ENCODE measurements at regions not wholly inside any gene's neighbourhood (a gene's known extent, or its start where the extent isn't known, plus 50 kb on each side); places are given as distances from the start of the nearest gene placed in this dataset.

DNA sequence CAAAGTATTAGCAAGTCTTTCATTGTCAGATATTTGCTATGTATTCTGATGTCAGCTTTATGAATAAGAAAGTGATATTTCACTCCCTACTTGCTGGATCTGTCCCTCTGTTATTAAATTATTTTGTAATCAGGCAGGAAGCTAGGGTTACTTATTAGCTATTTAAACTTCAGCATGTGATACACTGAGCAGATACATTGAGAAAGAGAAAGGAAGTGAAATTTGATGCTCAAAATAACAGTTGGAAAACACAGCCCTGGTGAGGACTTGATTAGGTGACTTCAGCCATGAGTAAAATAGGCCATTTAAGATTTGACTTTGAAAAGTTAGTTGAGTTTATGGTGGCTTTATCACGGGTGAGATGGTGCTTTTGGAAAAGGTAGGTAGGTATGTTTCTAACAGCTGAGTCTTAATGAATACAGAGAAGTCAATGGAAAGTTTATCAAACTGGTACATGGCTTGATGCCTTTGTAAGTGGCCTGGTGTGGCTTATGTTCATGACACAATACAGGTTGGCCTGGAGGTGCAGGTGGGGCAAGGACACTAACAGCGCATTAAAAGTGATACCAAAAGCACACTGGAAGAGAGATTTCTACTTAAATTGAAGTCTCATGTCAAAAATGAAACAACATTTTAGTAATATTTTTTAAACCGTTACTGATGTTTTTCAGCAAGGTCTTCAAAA is 321.2 kb upstream of the SPOCK3 start:
- H3K4me1 Mint-ChIP-seq (ENCODE audit: low read depth): no peaks in the 10 kb centered on the region
- ChIA-PET CTCF (no interaction called here), POLR2A (no interaction called here)
- H3K9me3 Mint-ChIP-seq: peaks cover 13% of the 10 kb centered on the region
- TF ChIP-seq, protein P1, sequence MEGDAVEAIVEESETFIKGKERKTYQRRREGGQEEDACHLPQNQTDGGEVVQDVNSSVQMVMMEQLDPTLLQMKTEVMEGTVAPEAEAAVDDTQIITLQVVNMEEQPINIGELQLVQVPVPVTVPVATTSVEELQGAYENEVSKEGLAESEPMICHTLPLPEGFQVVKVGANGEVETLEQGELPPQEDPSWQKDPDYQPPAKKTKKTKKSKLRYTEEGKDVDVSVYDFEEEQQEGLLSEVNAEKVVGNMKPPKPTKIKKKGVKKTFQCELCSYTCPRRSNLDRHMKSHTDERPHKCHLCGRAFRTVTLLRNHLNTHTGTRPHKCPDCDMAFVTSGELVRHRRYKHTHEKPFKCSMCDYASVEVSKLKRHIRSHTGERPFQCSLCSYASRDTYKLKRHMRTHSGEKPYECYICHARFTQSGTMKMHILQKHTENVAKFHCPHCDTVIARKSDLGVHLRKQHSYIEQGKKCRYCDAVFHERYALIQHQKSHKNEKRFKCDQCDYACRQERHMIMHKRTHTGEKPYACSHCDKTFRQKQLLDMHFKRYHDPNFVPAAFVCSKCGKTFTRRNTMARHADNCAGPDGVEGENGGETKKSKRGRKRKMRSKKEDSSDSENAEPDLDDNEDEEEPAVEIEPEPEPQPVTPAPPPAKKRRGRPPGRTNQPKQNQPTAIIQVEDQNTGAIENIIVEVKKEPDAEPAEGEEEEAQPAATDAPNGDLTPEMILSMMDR (IDR thresholded peaks at IDR 0.05): no peak
- no peak overlapping the region for H3K4me3 Mint-ChIP-seq
- H3K27me3 Mint-ChIP-seq: no peaks in the 10 kb centered on the region
- no peaks in the 10 kb centered on the region for H3K36me3 Mint-ChIP-seq (ENCODE audit: low read depth)
- no peak for ATAC-seq
- DNase-seq: no peak
- no peak overlapping the region for H3K27ac Mint-ChIP-seq
- intact Hi-C loops (cut with micrococcal nuclease): no loop called here

DNA sequence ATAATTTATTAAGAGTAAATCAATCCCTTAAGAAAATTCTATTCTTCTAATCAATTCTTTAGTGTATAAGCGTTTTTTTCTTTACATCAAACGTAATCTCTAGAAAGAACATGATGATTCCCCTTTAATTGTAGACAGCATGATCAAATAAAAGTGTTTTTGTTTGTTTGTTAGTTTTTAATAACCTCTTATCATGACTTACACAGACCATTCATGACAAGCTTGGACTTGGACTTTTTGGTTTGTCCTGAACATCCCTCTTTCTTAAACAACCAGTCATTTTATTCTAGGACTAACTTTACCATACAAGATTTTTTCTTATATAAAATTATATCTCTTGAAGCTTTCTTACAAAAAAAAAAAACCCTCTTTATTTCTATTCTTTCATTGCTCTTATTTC is 344.6 kb upstream of the SPOCK3 start:
- no peaks in the 10 kb centered on the region for H3K27me3 Mint-ChIP-seq
- no peak for ATAC-seq
- DNase-seq: no peak
- no peaks in the 10 kb centered on the region for H3K36me3 Mint-ChIP-seq (ENCODE audit: low read depth)
- intact Hi-C loops (cut with micrococcal nuclease): no loop called here
- ChIA-PET CTCF (no interaction called here), POLR2A (no interaction called here)
- peaks cover 17% of the 10 kb centered on the region for H3K9me3 Mint-ChIP-seq
- TF ChIP-seq, protein P1 (IDR thresholded peaks at IDR 0.05): no peak
- H3K4me3 Mint-ChIP-seq: no peak overlapping the region
- no peak overlapping the region for H3K27ac Mint-ChIP-seq
- no peaks in the 10 kb centered on the region for H3K4me1 Mint-ChIP-seq (ENCODE audit: low read depth)

DNA sequence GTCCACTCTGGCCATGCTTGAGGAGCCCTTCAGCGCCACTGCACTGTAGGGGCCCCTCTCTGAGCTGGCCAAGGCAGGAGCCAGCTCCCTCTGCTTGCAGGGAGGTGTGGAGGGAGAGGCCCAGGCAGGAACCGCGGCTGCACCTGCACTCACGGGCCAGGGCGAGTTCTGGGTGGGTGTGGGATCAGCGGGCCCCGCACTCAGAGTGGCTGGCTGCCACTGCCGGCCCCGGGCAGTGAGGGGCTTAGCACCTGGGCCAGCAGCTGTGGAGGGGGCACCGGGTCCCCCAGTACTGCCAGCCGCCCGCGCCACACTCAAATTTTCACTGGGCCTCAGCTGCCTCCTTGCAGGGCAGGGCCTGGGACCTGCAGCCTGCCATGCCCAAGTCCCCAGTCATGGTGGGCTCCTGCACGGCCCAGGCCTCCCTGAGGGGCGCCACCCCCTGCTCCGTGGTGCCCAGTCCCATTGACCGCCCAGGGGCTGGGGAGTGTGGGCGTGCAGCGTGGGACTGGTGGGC is 347.2 kb upstream of the SPOCK3 start:
- H3K4me1 Mint-ChIP-seq (ENCODE audit: low read depth): no peaks in the 10 kb centered on the region
- H3K9me3 Mint-ChIP-seq: peaks cover 11% of the 10 kb centered on the region
- ChIA-PET POLR2A (no interaction called here), CTCF (interaction anchor here (0.6 kb wide), 1 partner anchor 913 kb away, joined by 3 read pairs; no protein-coding TSS in a partner anchor)
- TF ChIP-seq, protein P1 (IDR thresholded peaks at IDR 0.05): no peak
- no peaks in the 10 kb centered on the region for H3K27me3 Mint-ChIP-seq
- DNase-seq (no peak), ATAC-seq (no peak)
- intact Hi-C loops (cut with micrococcal nuclease): no loop called here
- H3K4me3 Mint-ChIP-seq: no peak overlapping the region
- no peak overlapping the region for H3K27ac Mint-ChIP-seq
- H3K36me3 Mint-ChIP-seq (ENCODE audit: low read depth): no peaks in the 10 kb centered on the region

DNA sequence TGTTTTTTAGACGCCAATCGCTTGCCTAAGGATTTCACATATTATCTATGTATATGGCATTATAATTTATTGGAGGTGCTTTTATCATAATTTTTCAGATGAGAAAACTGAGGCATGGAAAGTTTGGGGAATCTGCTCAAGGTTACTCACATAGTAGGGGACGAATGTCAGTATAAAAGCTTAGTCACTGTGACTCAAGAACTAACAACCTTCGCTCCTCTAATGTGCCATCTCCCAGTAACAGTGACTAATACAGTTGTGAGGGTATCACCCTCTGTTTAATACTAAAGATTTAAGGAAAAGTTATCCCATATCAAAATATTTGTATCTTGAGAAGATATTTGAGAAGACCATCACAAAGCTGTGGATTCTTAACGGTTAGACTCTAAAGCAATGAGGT is 353.1 kb upstream of the SPOCK3 start:
- ATAC-seq (no peak), DNase-seq (no peak)
- H3K27me3 Mint-ChIP-seq: no peaks in the 10 kb centered on the region
- peaks cover 9% of the 10 kb centered on the region for H3K9me3 Mint-ChIP-seq
- ChIA-PET CTCF (no interaction called here), POLR2A (no interaction called here)
- H3K4me3 Mint-ChIP-seq: no peak overlapping the region
- H3K4me1 Mint-ChIP-seq (ENCODE audit: low read depth): no peaks in the 10 kb centered on the region
- H3K36me3 Mint-ChIP-seq (ENCODE audit: low read depth): no peaks in the 10 kb centered on the region
- TF ChIP-seq, protein P1 (IDR thresholded peaks at IDR 0.05): no peak
- intact Hi-C loops (cut with micrococcal nuclease): no loop called here
- no peak overlapping the region for H3K27ac Mint-ChIP-seq

DNA sequence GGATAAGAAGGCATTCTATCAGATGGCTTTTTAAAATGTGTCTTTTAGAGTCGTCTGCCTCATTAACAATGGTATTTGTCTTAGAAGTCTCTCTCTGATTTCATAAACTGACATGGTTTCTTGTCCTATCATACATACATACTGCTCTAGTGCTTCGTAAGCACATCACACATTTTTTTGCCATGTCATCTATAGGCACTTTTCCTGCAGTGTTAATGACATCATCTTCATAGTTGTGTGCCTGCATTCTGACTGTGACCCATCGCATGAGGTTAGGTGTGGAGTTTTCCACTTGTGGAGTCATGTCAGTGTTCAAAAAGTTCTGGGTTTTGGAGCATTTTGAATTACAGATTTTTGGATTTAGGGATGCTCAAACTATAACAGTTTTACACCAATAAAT is 361.6 kb upstream of the SPOCK3 start:
- TF ChIP-seq, protein P1 (IDR thresholded peaks at IDR 0.05): no peak
- Mint-ChIP-seq H3K36me3 (ENCODE audit: low read depth) (no peaks in the 10 kb centered on the region), H3K4me1 (ENCODE audit: low read depth) (no peaks in the 10 kb centered on the region), H3K27me3 (no peaks in the 10 kb centered on the region), H3K4me3 (no peak overlapping the region), H3K9me3 (peaks cover 8% of the 10 kb centered on the region), H3K27ac (no peak overlapping the region)
- intact Hi-C loops (cut with micrococcal nuclease): no loop called here
- ATAC-seq: no peak
- CTCF ChIA-PET: no interaction called here
- POLR2A ChIA-PET: no interaction called here
- no peak for DNase-seq
